GM12872 (cell line): ENCODE measurements at regions not wholly inside any gene's neighbourhood (a gene's known extent, or its start where the extent isn't known, plus 50 kb on each side); places are given as distances from the start of the nearest gene placed in this dataset.

ENCODE experiments used
- CTCF ChIP-seq: IDR thresholded peaks from 3 replicates; pipeline ENCODE4 v1.5.1; 2011; ENCODE audit warnings: low read depth, mild to moderate bottlenecking, low read length, moderate library complexity; ENCODE audit not compliant: insufficient read depth

GRCh38 chr20:62589720-62590119 lies 52.6 kb upstream of the SLCO4A1 start:
- no peak for TF ChIP-seq CTCF

GRCh38 chr20:62590309-62591121 lies 51.8 kb upstream of the SLCO4A1 start:
- no peak for TF ChIP-seq CTCF

- TF ChIP-seq CTCF: no peak
Measured at GRCh38 chr20:62591122-62591468, 51.2 kb upstream of the SLCO4A1 start.

GRCh38 chr20:62591591-62591990 lies 50.7 kb upstream of the SLCO4A1 start:
- TF ChIP-seq CTCF: no peak
